ENCODE measurements at regions not wholly inside any gene's neighbourhood (a gene's known extent, or its start where the extent isn't known, plus 50 kb on each side); places are given as distances from the start of the nearest gene placed in this dataset.

GRCh38 chr1:95753382-95754016 lies 519.5 kb downstream of the RWDD3 start:
- TF ChIP-seq CTCF (IDR thresholded peaks at IDR 0.05; ENCODE audit: insufficient read depth, low read length, poor library complexity, severe bottlenecking) (no peak), EZH2phosphoT487 (conservative IDR thresholded peaks at IDR 0.05; ENCODE audit: low read length) (no peak)
